Uterus (tissue), 3 donors: ENCODE measurements at regions not wholly inside any gene's neighbourhood (a gene's known extent, or its start where the extent isn't known, plus 50 kb on each side); places are given as distances from the start of the nearest gene placed in this dataset.

ENCODE experiments used
- DNase-seq, 2 donors: peaks; one replicate each; pipeline ENCODE4 v3.0.0-alpha.2; 2019 to 2020
- H3K27ac ChIP-seq, 2 donors: fragments of 200-600 bp; sonication (generic); 1 replicate in 1 of 2; 2 replicates in 1 of 2; pipeline ENCODE4 v1.5.1; 2016 to 2018
- H3K27me3 ChIP-seq, 2 donors: fragments of 200-600 bp; sonication (generic); one replicate each; pipeline ENCODE4 v1.5.1; 2018 to 2019; ENCODE audit warnings: control low read depth in 1 of 2
- H3K36me3 ChIP-seq, 2 donors: fragments of 200-600 bp; sonication (generic); one replicate each; pipeline ENCODE4 v1.5.1; 2019; ENCODE audit warnings: control low read depth in 1 of 2
- H3K4me1 ChIP-seq, 2 donors: fragments of 200-600 bp; sonication (generic); one replicate each; pipeline ENCODE4 v1.5.1; 2018 to 2019; ENCODE audit warnings: control low read depth in 1 of 2
- H3K4me3 ChIP-seq, 2 donors: fragments of 200-600 bp; sonication (generic); 1 replicate in 1 of 2; 2 replicates in 1 of 2; pipeline ENCODE4 v1.5.1; 2018 to 2019; ENCODE audit warnings: mild to moderate bottlenecking in 1 of 2
- H3K9me3 ChIP-seq, 2 donors: fragments of 200-600 bp; sonication (generic); one replicate each; pipeline ENCODE4 v1.5.1; 2019; ENCODE audit warnings: control low read depth in 1 of 2
- POLR2A ChIP-seq, 2 donors: fragments of 450-650 bp; IDR thresholded peaks; one replicate each; pipeline ENCODE4 v1.6.1; 2016; ENCODE audit warnings: antibody characterized with exemption in 2 of 2, mild to moderate bottlenecking in 1 of 2, moderate library complexity in 1 of 2
- intact Hi-C: fragments of 100-400 bp; cut with DNase I; formaldehyde crosslinking; loops from one replicate; pipeline ENCODE4 v1.15.1; 2023; ENCODE audit warnings: low total_unique reads
- TF ChIP-seq, protein P1 (sequence below), 4 experiments: fragments of 200-600 bp in 2 of 4; fragments of 450-650 bp in 2 of 4; sonication (generic) in 2 of 4; IDR thresholded peaks; one replicate each; pipeline ENCODE4 v1.5.1; 2016 to 2019; ENCODE audit warnings: antibody characterized with exemption in 4 of 4, mild to moderate bottlenecking in 2 of 4, moderate library complexity in 1 of 4
- donor health status: DM: yes; HTN: yes; CAD: no.

DNA sequence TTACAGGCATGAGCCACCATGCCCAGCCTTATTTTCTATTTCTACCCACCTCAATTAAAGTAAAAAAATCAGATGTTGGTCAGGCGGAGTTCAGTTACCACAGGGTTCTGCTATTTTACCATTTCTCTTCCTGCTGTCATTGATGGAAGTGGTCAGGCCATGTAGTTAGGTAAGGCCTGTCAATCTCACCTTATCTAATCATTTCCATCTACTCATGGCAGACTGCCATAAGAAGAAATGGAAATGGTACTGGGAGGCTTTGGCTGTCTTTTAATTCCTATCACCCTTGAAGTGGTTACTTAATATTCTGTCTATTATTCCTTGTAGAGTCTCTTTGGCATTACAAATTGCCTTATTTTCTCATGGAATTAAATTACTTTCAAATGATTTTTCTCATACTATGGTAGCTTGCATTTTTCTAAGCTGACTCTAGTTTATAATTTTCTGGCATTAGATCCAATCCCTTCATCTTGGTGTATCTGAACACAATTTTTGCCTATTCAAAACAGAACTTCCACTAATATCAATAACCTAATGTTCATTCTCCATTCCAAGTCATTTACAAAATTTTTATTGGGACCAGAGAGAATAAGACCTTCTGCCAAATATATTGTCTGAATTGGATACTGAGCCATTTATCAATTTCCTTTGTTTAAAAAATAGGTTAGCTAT lies 198.7 kb downstream of the DACT1 start:
- no peak for DNase-seq
- Histone ChIP-seq H3K27ac (no peak overlapping the region), H3K4me1 (no peaks in the 10 kb centered on the region), H3K9me3 (no peaks in the 10 kb centered on the region), H3K27me3 (no peaks in the 10 kb centered on the region), H3K4me3 (no peak overlapping the region), H3K36me3 (no peaks in the 10 kb centered on the region)
- intact Hi-C loops: no loop called here
- no peak for TF ChIP-seq POLR2A (IDR thresholded peaks at IDR 0.05)
- TF ChIP-seq, protein P1, sequence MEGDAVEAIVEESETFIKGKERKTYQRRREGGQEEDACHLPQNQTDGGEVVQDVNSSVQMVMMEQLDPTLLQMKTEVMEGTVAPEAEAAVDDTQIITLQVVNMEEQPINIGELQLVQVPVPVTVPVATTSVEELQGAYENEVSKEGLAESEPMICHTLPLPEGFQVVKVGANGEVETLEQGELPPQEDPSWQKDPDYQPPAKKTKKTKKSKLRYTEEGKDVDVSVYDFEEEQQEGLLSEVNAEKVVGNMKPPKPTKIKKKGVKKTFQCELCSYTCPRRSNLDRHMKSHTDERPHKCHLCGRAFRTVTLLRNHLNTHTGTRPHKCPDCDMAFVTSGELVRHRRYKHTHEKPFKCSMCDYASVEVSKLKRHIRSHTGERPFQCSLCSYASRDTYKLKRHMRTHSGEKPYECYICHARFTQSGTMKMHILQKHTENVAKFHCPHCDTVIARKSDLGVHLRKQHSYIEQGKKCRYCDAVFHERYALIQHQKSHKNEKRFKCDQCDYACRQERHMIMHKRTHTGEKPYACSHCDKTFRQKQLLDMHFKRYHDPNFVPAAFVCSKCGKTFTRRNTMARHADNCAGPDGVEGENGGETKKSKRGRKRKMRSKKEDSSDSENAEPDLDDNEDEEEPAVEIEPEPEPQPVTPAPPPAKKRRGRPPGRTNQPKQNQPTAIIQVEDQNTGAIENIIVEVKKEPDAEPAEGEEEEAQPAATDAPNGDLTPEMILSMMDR (IDR thresholded peaks at IDR 0.05): no peak

DNA sequence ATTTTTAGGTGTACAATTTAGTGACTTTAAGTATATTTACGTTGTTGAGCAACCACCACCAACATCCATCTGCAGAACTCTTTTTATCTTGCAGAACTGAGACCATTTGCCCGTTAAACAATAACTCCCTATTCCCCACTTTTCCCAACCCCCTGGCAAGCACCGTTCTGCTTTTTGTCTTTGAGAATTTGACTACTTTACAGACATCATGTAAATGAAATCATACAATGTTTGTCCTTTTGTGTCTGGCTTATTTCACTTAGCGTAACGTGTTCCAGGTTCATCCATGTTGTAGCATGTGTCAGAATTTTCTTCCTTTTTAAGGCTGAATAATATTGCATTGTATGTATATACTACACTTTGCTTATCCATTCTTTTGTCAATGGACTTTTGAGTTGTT lies 201.5 kb downstream of the DACT1 start:
- Histone ChIP-seq H3K27ac (no peak overlapping the region), H3K27me3 (no peaks in the 10 kb centered on the region), H3K4me3 (no peak overlapping the region), H3K36me3 (no peaks in the 10 kb centered on the region), H3K9me3 (no peaks in the 10 kb centered on the region), H3K4me1 (no peaks in the 10 kb centered on the region)
- no peak for DNase-seq
- intact Hi-C loops: no loop called here
- no peak for TF ChIP-seq POLR2A (IDR thresholded peaks at IDR 0.05)
- TF ChIP-seq, protein P1 (IDR thresholded peaks at IDR 0.05): no peak

DNA sequence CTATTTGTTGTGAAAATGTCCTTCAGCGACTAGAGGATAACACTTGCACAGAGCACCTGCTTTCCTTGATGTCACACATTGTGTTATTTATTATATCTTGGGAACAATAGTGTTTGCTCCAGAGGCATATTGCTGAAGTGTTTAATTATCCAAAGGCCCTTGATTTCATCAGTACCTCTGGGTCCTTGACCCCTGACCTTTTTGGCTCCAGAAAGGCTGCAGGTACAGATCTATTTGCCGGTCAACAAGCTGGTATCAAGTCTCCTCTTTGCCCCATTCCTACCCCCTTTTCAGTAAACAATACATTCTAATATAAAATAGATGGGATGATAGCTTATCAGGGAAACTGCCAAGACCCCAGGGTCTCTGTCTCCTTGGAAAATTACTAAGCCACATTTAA lies 206.8 kb downstream of the DACT1 start:
- no peaks in the 10 kb centered on the region for H3K4me1 ChIP-seq
- no peak overlapping the region for H3K27ac ChIP-seq
- intact Hi-C loops: no loop called here
- H3K27me3 ChIP-seq: no peaks in the 10 kb centered on the region
- H3K4me3 ChIP-seq: no peak overlapping the region
- TF ChIP-seq, protein P1 (IDR thresholded peaks at IDR 0.05): no peak
- no peak for TF ChIP-seq POLR2A (IDR thresholded peaks at IDR 0.05)
- no peaks in the 10 kb centered on the region for H3K36me3 ChIP-seq
- H3K9me3 ChIP-seq: no peaks in the 10 kb centered on the region
- DNase-seq: no peak

DNA sequence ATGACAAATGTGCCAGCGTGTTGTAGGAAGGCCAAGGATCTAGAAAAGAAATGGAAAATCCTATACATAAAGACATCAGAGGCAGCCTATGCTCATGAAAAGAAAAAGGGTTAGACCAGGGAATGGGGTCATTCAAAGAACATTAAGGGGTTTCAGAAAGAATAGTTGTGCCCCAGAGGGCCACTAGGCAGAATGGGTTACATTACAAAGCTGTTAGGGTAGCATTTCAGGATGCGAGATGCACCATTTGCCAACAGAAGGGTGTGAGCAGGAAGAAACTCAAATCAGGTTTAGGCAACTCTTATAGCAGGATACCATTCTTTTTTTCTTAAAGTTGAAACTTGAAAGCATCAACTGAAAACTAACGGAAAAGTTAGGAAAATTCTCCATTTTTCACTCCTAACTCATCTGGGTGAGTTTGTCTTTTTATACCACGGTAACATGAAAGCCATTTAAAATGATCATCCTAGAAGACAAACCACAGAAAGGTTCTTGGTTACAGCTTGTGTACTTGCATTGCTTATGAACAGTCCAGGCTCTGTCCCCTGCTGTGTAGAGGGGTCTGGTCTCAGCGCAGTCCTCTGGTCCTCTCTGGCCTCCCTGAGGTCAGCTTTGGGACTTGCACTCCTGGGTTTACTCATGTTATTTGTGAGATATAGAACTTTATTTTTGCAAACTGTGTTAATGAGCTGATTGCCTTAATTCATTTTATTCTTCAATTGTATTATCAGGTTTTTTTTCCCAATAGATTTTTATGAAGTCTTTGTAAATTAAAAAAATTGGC lies 209.1 kb downstream of the DACT1 start:
- Histone ChIP-seq H3K27ac (no peak overlapping the region), H3K36me3 (no peaks in the 10 kb centered on the region), H3K4me3 (no peak overlapping the region), H3K9me3 (no peaks in the 10 kb centered on the region), H3K27me3 (no peaks in the 10 kb centered on the region), H3K4me1 (no peaks in the 10 kb centered on the region)
- no peak for DNase-seq
- intact Hi-C loops: no loop called here
- TF ChIP-seq, protein P1 (IDR thresholded peaks at IDR 0.05): no peak
- TF ChIP-seq POLR2A (IDR thresholded peaks at IDR 0.05): no peak

DNA sequence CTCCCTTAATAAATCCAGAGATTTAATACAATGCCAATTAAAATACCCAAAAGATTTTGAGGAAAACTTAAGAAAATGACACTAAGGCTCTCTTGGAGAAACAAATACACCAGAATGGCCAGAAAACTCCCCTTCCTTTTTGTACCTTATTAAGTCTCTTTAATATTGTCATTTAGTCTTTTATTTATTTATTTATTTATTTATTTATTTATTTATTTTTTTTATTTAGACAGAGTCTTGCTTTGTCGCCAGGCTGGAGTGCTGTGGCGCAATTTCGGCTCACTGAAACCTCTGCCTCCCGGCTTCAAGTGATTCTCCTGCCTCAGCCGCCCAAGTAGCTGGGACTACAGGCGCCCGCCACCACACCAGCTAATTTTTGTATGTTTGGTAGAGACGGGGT lies 210.6 kb downstream of the DACT1 start:
- TF ChIP-seq, protein P1 (IDR thresholded peaks at IDR 0.05): no peak
- TF ChIP-seq POLR2A (IDR thresholded peaks at IDR 0.05): no peak
- Histone ChIP-seq H3K4me3 (no peak overlapping the region), H3K27me3 (no peaks in the 10 kb centered on the region), H3K9me3 (no peaks in the 10 kb centered on the region), H3K36me3 (no peaks in the 10 kb centered on the region), H3K27ac (no peak overlapping the region), H3K4me1 (no peaks in the 10 kb centered on the region)
- DNase-seq: no peak
- intact Hi-C loops: no loop called here
